Liver (tissue), 3 donors: ENCODE measurements at regions not wholly inside any gene's neighbourhood (a gene's known extent, or its start where the extent isn't known, plus 50 kb on each side); places are given as distances from the start of the nearest gene placed in this dataset.

Source experiments
- CTCF ChIP-seq: fragments of 150-350 bp; IDR thresholded peaks from 2 replicates; pipeline ENCODE4 v1.5.1; 2017; ENCODE audit warnings: improper control_type of control experiment, low read depth, low read length; ENCODE audit not compliant: missing input control
- GABPA ChIP-seq, 2 donors: IDR thresholded peaks in 1 of 2; conservative IDR thresholded peaks in 1 of 2; 2 replicates each; pipeline ENCODE4 v1.6.1; 2016; ENCODE audit warnings: antibody characterized with exemption in 2 of 2, mild to moderate bottlenecking in 1 of 2, moderate library complexity in 1 of 2
- HNF4A ChIP-seq, 2 donors: conservative IDR thresholded peaks; 2 replicates each; pipeline ENCODE4 v1.6.1; 2016; ENCODE audit warnings: antibody characterized with exemption in 2 of 2, mild to moderate bottlenecking in 2 of 2
- REST ChIP-seq: IDR thresholded peaks from 2 replicates; pipeline ENCODE4 v1.6.1; 2016; ENCODE audit warnings: antibody characterized with exemption, mild to moderate bottlenecking
- donor health status: healthy.
- donor health status: healthy.

GRCh38 chr3:148005456-148005855 lies 596.3 kb downstream of the ZIC1 start:
- no peak for TF ChIP-seq CTCF
- no peak for TF ChIP-seq HNF4A (conservative IDR thresholded peaks at IDR 0.05)
- no peak for TF ChIP-seq REST
- no peak for TF ChIP-seq GABPA (IDR thresholded peaks at IDR 0.05 in 1 of 2, conservative IDR thresholded peaks at IDR 0.05 in 1 of 2)
